Heart left ventricle (tissue), 16 donors: ENCODE measurements at regions not wholly inside any gene's neighbourhood (a gene's known extent, or its start where the extent isn't known, plus 50 kb on each side); places are given as distances from the start of the nearest gene placed in this dataset.

ENCODE experiments used
- ATAC-seq, 4 donors: fragments of 200-7000 bp; cut with Tn5 transposase; one replicate each; pipeline ENCODE4 v1.9.1; 2020 to 2022; ENCODE audit warnings: moderate library complexity in 4 of 4, mild to moderate bottlenecking in 3 of 4, moderate number of reproducible peaks in 1 of 4
- DNase-seq, 5 donors: peaks; one replicate each; pipeline ENCODE4 v3.0.0-alpha.2; 2020
- H3K27ac ChIP-seq, 12 donors: fragments of 200-600 bp; sonication (generic) in 4 of 12; one replicate each; pipeline versions ENCODE4 v1.5.0 to v1.8.0; 2016 to 2022; ENCODE audit warnings: mild to moderate bottlenecking in 2 of 12
- H3K27me3 ChIP-seq, 9 donors: fragments of 200-600 bp; sonication (generic) in 2 of 9; one replicate each; pipeline versions ENCODE4 v1.5.1 to v1.8.0; 2016 to 2022; ENCODE audit warnings: mild to moderate bottlenecking in 3 of 9
- H3K36me3 ChIP-seq, 9 donors: fragments of 200-600 bp; sonication (generic) in 2 of 9; one replicate each; pipeline versions ENCODE4 v1.5.0 to v1.8.0; 2018 to 2022; ENCODE audit warnings: mild to moderate bottlenecking in 2 of 9
- H3K4me1 ChIP-seq, 12 donors: fragments of 200-600 bp; sonication (generic) in 4 of 12; one replicate each; pipeline versions ENCODE4 v1.5.0 to v1.8.0; 2016 to 2022; ENCODE audit warnings: mild to moderate bottlenecking in 3 of 12
- H3K4me3 ChIP-seq, 12 donors: fragments of 200-600 bp; sonication (generic) in 4 of 12; one replicate each; pipeline versions ENCODE4 v1.5.0 to v1.8.0; 2017 to 2022; ENCODE audit warnings: mild to moderate bottlenecking in 9 of 12, moderate library complexity in 4 of 12
- H3K9me3 ChIP-seq, 12 donors: fragments of 200-600 bp; sonication (generic) in 4 of 12; one replicate each; pipeline versions ENCODE4 v1.5.0 to v1.8.0; 2016 to 2022; ENCODE audit warnings: mild to moderate bottlenecking in 1 of 12
- CTCF ChIP-seq, 12 donors: fragments of 200-600 bp; sonication (generic) in 4 of 12; IDR thresholded peaks; one replicate each; pipeline versions ENCODE4 v1.5.0 to v1.8.0; 2018 to 2022; ENCODE audit warnings: antibody characterized with exemption in 12 of 12, mild to moderate bottlenecking in 5 of 12
- POLR2A ChIP-seq, 2 donors: fragments of 450-650 bp; IDR thresholded peaks; one replicate each; pipeline ENCODE4 v1.6.1; 2017; ENCODE audit warnings: antibody characterized with exemption in 2 of 2, mild to moderate bottlenecking in 2 of 2, moderate library complexity in 2 of 2
- WGBS, 4 donors: extraction: QIAGEN DNeasy Blood & Tissue Kit in 2 of 4; methylation state at CpG; one replicate each; pipeline versions ENCODE4 v1.1.5 to v1.1.7; 2013 to 2018; 5-methylcytosine and 5-hydroxymethylcytosine counted together
- intact Hi-C, 10 donors: fragments of 100-400 bp; cut with DNase I; formaldehyde crosslinking; loops; one replicate each; pipeline versions ENCODE4 v1.11.1 to v1.14.2; 2022
- donor health status: ischemic (EF 13 %, LVEDD 7.1; RV severe dilation, severe dysfunction).
- donor health status: healthy with polysubstance abuse.
- donor health status: DM: no; HTN: yes; CAD: no.
- donor health status: DM: no; HTN: no; CAD: no.
- donor health status: ischemic (EF 25% LVEDD 6.9; RV normal size, moderate dysfunction).
- donor health status: ischemic (EF 25% LVEDD 5.7; RV mildly dilated, moderate dysfunction).
- donor health status: healthy.
- donor health status: DM: yes; HTN: yes; CAD: no.
- donor health status: ischemic (EF 35%, LVEDD 5.7; RV mildly dilated, moderate dysfunction).
- donor health status: nonischemic (EF 11% LVEDD 7.7; RV severe dilation, severe dysfunction).
- donor health status: DM: yes; HTN: yes; CAD: no.
- donor health status: PGD.
- donor health status: ischemic (EF 29% LVEDD 5.4; RV normal size, mild dysfunction).
- donor health status: nonischemic (EF 23%, LVEDD 6.1; RV moderate dilation, normal function).

GRCh38 chr3:4926892-4927291, 52.3 kb upstream of the BHLHE40 start:
- no peaks in the 10 kb centered on the region for H3K36me3 ChIP-seq
- no peaks in the 10 kb centered on the region for H3K4me1 ChIP-seq
- no peak overlapping the region for H3K27ac ChIP-seq
- H3K4me3 ChIP-seq, result no peak overlapping the region
- DNase-seq (no peak), ATAC-seq (no peak)
- intact Hi-C loops, result no loop called here
- no peaks in the 10 kb centered on the region for H3K27me3 ChIP-seq
- H3K9me3 ChIP-seq, result no peaks in the 10 kb centered on the region
- TF ChIP-seq POLR2A (IDR thresholded peaks at IDR 0.05) (no peak), CTCF (IDR thresholded peaks at IDR 0.05) (no peak)
- WGBS, 4 donors, result 93 to 98% (median 97%) methylated on average over 1 of the region's 1 CpG

- Histone ChIP-seq H3K4me3 (no peak overlapping the region), H3K27ac (no peak overlapping the region), H3K36me3 (no peaks in the 10 kb centered on the region), H3K27me3 (no peaks in the 10 kb centered on the region), H3K9me3 (no peaks in the 10 kb centered on the region), H3K4me1 (no peaks in the 10 kb centered on the region)
- peak in 3 of 5 donors; percentile 13 to 54 (median 49) for DNase-seq
- intact Hi-C loops, result no loop called here
- WGBS, 4 donors, result 84 to 94% (median 88%) methylated on average over 7 of the region's 7 CpGs
- TF ChIP-seq CTCF (IDR thresholded peaks at IDR 0.05), result no peak
- TF ChIP-seq POLR2A (IDR thresholded peaks at IDR 0.05), result no peak
- peak in 3 of 4 donors; percentile 59 to 94 (median 77) for ATAC-seq
Measured at GRCh38 chr3:4928277-4928789, 50.9 kb upstream of the BHLHE40 start.
